AG04450 (cell line): ENCODE measurements at regions not wholly inside any gene's neighbourhood (a gene's known extent, or its start where the extent isn't known, plus 50 kb on each side); places are given as distances from the start of the nearest gene placed in this dataset.

Experiments used
- CTCF ChIA-PET: fragments of 300-600, 350-600 bp; formaldehyde crosslinking; extraction: SDS; loops from one replicate; lab custom pipeline; 2022; ENCODE audit warnings: antibody characterized with exemption, inconsistent platforms; lab: Charles Lee
- POLR2A ChIA-PET: fragments of 350-600 bp; formaldehyde crosslinking; extraction: SDS; loops from one replicate; lab custom pipeline; 2021; ENCODE audit warnings: antibody characterized with exemption, inconsistent platforms; lab: Yijun Ruan, JAX
- DNase-seq: peaks from one replicate; pipeline ENCODE4 v3.0.0-alpha.2; 2011; ENCODE audit warnings: low read depth, low spot score
- H3K27ac ChIP-seq: one replicate; pipeline ENCODE4 v1.5.1; 2012; ENCODE audit warnings: low read depth, low read length, control low read depth
- H3K27me3 ChIP-seq: one replicate; pipeline ENCODE4 v1.6.0; 2012; ENCODE audit warnings: low read length; ENCODE audit not compliant: control insufficient read depth, insufficient read depth
- H3K4me3 ChIP-seq: 2 replicates; pipeline ENCODE4 v1.5.1; 2011; ENCODE audit warnings: mild to moderate bottlenecking, low read depth, low read length, control low read depth
- H3K9me3 ChIP-seq: 2 replicates; pipeline ENCODE4 v1.5.1; 2012; ENCODE audit warnings: low read length; ENCODE audit not compliant: control insufficient read depth, insufficient read depth
- CTCF ChIP-seq: IDR thresholded peaks from 2 replicates; pipeline ENCODE4 v1.5.1; 2011; ENCODE audit warnings: low read depth, low read length, control low read depth, inconsistent platforms

GRCh38 chr20:40838509-40838908 lies 149.5 kb upstream of the MAFB start:
- no peak for TF ChIP-seq CTCF
- ChIA-PET CTCF (interaction anchor here (0.9 kb wide), 1 partner anchor 41 kb away, joined by 3 read pairs; no protein-coding TSS in a partner anchor), POLR2A (no interaction called here)
- H3K27me3 ChIP-seq: peaks cover 3% of the 10 kb centered on the region
- no peak overlapping the region for H3K27ac ChIP-seq
- H3K9me3 ChIP-seq: no peaks in the 10 kb centered on the region
- H3K4me3 ChIP-seq: no peak overlapping the region
- no peak for DNase-seq

- no peak overlapping the region for H3K4me3 ChIP-seq
- no peak for DNase-seq
- H3K27ac ChIP-seq: no peak overlapping the region
- ChIA-PET POLR2A (no interaction called here), CTCF (no interaction called here)
- H3K9me3 ChIP-seq: no peaks in the 10 kb centered on the region
- H3K27me3 ChIP-seq: peaks cover 3% of the 10 kb centered on the region
- TF ChIP-seq CTCF: no peak
Observed at GRCh38 chr20:40843251-40843650, 154.2 kb upstream of the MAFB start.

GRCh38 chr20:40844332-40844731 lies 155.3 kb upstream of the MAFB start:
- Histone ChIP-seq H3K27ac (no peak overlapping the region), H3K9me3 (no peaks in the 10 kb centered on the region), H3K4me3 (no peak overlapping the region), H3K27me3 (peaks cover 3% of the 10 kb centered on the region)
- CTCF ChIA-PET: no interaction called here
- POLR2A ChIA-PET: no interaction called here
- no peak for DNase-seq
- TF ChIP-seq CTCF: no peak

GRCh38 chr20:40848096-40848495 lies 159.1 kb upstream of the MAFB start:
- H3K9me3 ChIP-seq: no peaks in the 10 kb centered on the region
- no peak for TF ChIP-seq CTCF
- H3K4me3 ChIP-seq: no peak overlapping the region
- DNase-seq: no peak
- CTCF ChIA-PET: interaction anchor here (1.3 kb wide), 1 partner anchor 8 kb away, joined by 6 read pairs; no protein-coding TSS in a partner anchor
- POLR2A ChIA-PET: no interaction called here
- no peak overlapping the region for H3K27ac ChIP-seq
- peaks cover 3% of the 10 kb centered on the region for H3K27me3 ChIP-seq

- DNase-seq: no peak
- ChIA-PET CTCF (interaction anchor here (1.3 kb wide), 1 partner anchor 8 kb away, joined by 6 read pairs; no protein-coding TSS in a partner anchor), POLR2A (no interaction called here)
- Histone ChIP-seq H3K9me3 (no peaks in the 10 kb centered on the region), H3K27ac (no peak overlapping the region), H3K27me3 (no peaks in the 10 kb centered on the region), H3K4me3 (no peak overlapping the region)
- no peak for TF ChIP-seq CTCF
Observed at GRCh38 chr20:40848526-40848925, 159.5 kb upstream of the MAFB start.
